ENCODE measurements at regions not wholly inside any gene's neighbourhood (a gene's known extent, or its start where the extent isn't known, plus 50 kb on each side); places are given as distances from the start of the nearest gene placed in this dataset.
A peak's percentile ranks its signal among the peaks of the same experiment; 100 is the strongest.

GRCh38 chr5:93073547-93073946, 507.5 kb downstream of the NR2F1-AS1 start:
- Histone ChIP-seq H3K4me3 (ENCODE audit: low read length) (no peak overlapping the region), H3K36me3 (replicated peaks; ENCODE audit: low read depth, low read length) (no peaks in the 10 kb centered on the region), H3K27ac (ENCODE audit: low read length) (no peak overlapping the region), H2AFZ (ENCODE audit: low read depth, low read length) (no peak overlapping the region), H3K27me3 (ENCODE audit: low read depth, low read length) (no peaks in the 10 kb centered on the region), H3K4me1 (ENCODE audit: low read length) (peaks cover 27% of the 10 kb centered on the region), H3K9ac (ENCODE audit: low read length) (no peak overlapping the region), H3K79me2 (ENCODE audit: low read length) (no peaks in the 10 kb centered on the region), H3K9me3 (ENCODE audit: insufficient read depth, low read length) (no peaks in the 10 kb centered on the region), H3K4me2 (ENCODE audit: low read length) (no peak overlapping the region), H4K20me1 (ENCODE audit: insufficient read depth, low read length) (no peaks in the 10 kb centered on the region)
- TF ChIP-seq CTCF (IDR thresholded peaks at IDR 0.05; ENCODE audit: low read depth, low read length) (no peak), EZH2phosphoT487 (IDR thresholded peaks at IDR 0.05; ENCODE audit: low read depth) (no peak)

DNA sequence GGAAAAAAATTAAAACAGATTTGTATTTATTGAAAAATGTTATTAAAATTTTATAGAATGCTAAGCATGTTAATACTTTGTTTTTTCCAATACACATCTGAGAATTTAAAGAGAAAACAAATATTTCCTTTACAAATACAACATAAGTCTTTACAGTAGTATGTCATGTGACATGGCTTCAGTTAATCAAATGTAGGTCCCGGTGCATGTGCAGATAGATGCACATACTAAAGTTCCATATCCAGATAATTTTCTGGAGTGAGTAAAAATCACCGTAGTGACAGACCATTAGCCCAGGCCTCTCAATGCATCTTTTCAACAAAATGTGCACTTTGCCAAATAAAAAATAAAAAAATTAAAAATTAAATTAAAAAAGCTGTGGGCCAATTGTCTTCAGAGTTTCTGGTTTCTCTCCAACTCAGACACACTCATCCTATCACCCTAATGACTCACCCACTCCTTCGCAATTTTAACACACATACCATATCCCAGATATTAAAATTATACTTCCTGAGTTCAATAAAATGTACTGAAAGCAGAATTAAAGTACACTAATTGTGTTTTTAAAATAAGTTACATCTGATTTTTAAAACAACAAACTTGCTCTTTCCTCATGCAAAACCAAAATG, 508.1 kb downstream of the NR2F1-AS1 start:
- Histone ChIP-seq H2AFZ (ENCODE audit: low read depth, low read length) (no peak overlapping the region), H3K4me2 (ENCODE audit: low read length) (no peak overlapping the region), H3K36me3 (replicated peaks; ENCODE audit: low read depth, low read length) (no peaks in the 10 kb centered on the region), H3K9ac (ENCODE audit: low read length) (no peak overlapping the region), H3K9me3 (ENCODE audit: insufficient read depth, low read length) (no peaks in the 10 kb centered on the region), H3K27me3 (ENCODE audit: low read depth, low read length) (no peaks in the 10 kb centered on the region), H3K79me2 (ENCODE audit: low read length) (no peaks in the 10 kb centered on the region), H3K27ac (ENCODE audit: low read length) (no peak overlapping the region), H3K4me1 (ENCODE audit: low read length) (peaks cover 21% of the 10 kb centered on the region), H4K20me1 (ENCODE audit: insufficient read depth, low read length) (no peaks in the 10 kb centered on the region), H3K4me3 (ENCODE audit: low read length) (no peak overlapping the region)
- TF ChIP-seq EZH2phosphoT487 (IDR thresholded peaks at IDR 0.05; ENCODE audit: low read depth) (no peak), CTCF (IDR thresholded peaks at IDR 0.05; ENCODE audit: low read depth, low read length) (no peak)

DNA sequence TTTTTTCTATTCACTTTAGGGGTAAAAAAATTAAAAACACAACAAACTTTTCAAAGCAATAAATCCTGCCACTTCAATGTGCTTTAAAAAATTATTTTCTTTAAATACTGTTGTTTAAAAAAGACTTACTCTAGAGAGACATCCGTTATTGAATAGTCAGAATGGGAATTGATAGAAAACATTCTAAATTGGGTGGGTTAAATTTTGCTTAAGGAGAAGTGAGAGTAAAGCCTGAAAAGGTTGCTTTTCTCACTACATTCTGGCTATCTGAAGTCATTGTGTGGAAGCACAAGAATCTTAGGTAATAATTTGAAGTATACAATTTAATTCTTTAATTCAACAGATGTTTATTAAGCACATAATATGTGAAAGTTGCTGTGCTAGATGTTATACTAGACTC, 509.3 kb downstream of the NR2F1-AS1 start:
- no peaks in the 10 kb centered on the region for H4K20me1 ChIP-seq (ENCODE audit: insufficient read depth, low read length)
- no peak overlapping the region for H2AFZ ChIP-seq (ENCODE audit: low read depth, low read length)
- H3K4me1 ChIP-seq (ENCODE audit: low read length): peaks cover 15% of the 10 kb centered on the region
- H3K9ac ChIP-seq (ENCODE audit: low read length): no peak overlapping the region
- 0 out of 2 replicates have a peak overlapping the region, but pooled peaks have one; percentile 4 for H3K4me2 ChIP-seq (ENCODE audit: low read length)
- no peak overlapping the region for H3K27ac ChIP-seq (ENCODE audit: low read length)
- no peaks in the 10 kb centered on the region for H3K9me3 ChIP-seq (ENCODE audit: insufficient read depth, low read length)
- no peaks in the 10 kb centered on the region for H3K36me3 ChIP-seq (replicated peaks; ENCODE audit: low read depth, low read length)
- H3K27me3 ChIP-seq (ENCODE audit: low read depth, low read length): no peaks in the 10 kb centered on the region
- no peak overlapping the region for H3K4me3 ChIP-seq (ENCODE audit: low read length)
- no peaks in the 10 kb centered on the region for H3K79me2 ChIP-seq (ENCODE audit: low read length)
- TF ChIP-seq EZH2phosphoT487 (IDR thresholded peaks at IDR 0.05; ENCODE audit: low read depth): no peak
- no peak for TF ChIP-seq CTCF (IDR thresholded peaks at IDR 0.05; ENCODE audit: low read depth, low read length)

DNA sequence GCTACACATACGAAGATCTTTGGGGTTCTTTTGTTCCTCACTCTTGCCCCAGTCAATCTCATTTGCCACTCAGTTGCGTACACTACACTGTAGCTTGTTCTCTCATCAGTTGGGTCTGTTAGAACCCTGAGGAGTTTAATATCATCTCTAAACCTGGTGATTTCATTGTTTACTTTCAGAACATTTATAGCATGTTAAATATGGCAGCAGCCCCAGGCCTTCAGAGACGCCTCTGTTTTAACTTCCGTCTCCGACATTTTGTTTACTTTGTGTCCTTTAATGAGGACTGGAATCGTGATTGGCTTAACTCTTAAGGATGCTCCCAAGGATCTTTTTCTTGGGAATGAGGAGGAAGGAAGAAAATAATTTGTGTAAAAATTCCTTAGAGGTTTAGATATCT, 510.1 kb downstream of the NR2F1-AS1 start:
- Histone ChIP-seq H4K20me1 (ENCODE audit: insufficient read depth, low read length) (no peaks in the 10 kb centered on the region), H3K79me2 (ENCODE audit: low read length) (no peaks in the 10 kb centered on the region), H3K27ac (ENCODE audit: low read length) (no peak overlapping the region), H3K4me2 (ENCODE audit: low read length) (no peak overlapping the region), H2AFZ (ENCODE audit: low read depth, low read length) (no peak overlapping the region), H3K36me3 (replicated peaks; ENCODE audit: low read depth, low read length) (no peaks in the 10 kb centered on the region), H3K4me3 (ENCODE audit: low read length) (no peak overlapping the region), H3K9me3 (ENCODE audit: insufficient read depth, low read length) (no peaks in the 10 kb centered on the region), H3K9ac (ENCODE audit: low read length) (no peak overlapping the region), H3K27me3 (ENCODE audit: low read depth, low read length) (no peaks in the 10 kb centered on the region), H3K4me1 (ENCODE audit: low read length) (peaks cover 15% of the 10 kb centered on the region)
- TF ChIP-seq EZH2phosphoT487 (IDR thresholded peaks at IDR 0.05; ENCODE audit: low read depth) (no peak), CTCF (IDR thresholded peaks at IDR 0.05; ENCODE audit: low read depth, low read length) (no peak)

All from OCI-LY3 (cell line).